Psoas muscle (tissue), 7 donors: ENCODE measurements at regions not wholly inside any gene's neighbourhood (a gene's known extent, or its start where the extent isn't known, plus 50 kb on each side); places are given as distances from the start of the nearest gene placed in this dataset.
A peak's percentile ranks its signal among the peaks of the same experiment; 100 is the strongest.

Experiments used
- ATAC-seq, 4 donors: fragments of 200-7000 bp; cut with Tn5 transposase; one replicate each; pipeline ENCODE4 v1.9.1; 2020; ENCODE audit warnings: moderate library complexity in 3 of 4, mild to moderate bottlenecking in 2 of 4
- DNase-seq, 2 donors: peaks; one replicate each; pipeline ENCODE4 v3.0.0-alpha.2; 2020
- H3K27ac ChIP-seq: fragments of 200-600 bp; one replicate; pipeline ENCODE4 v1.8.0; 2022
- H3K27me3 ChIP-seq, 3 donors: fragments of 200-600 bp in 1 of 3; one replicate each; pipeline versions ENCODE4 v1.6.1 to v1.8.0; 2013 to 2022; ENCODE audit warnings: low read length in 2 of 3, mild to moderate bottlenecking in 2 of 3, moderate library complexity in 1 of 3; ENCODE audit not compliant: insufficient read depth in 3 of 3
- H3K36me3 ChIP-seq, 2 donors: fragments of 200-600 bp in 1 of 2; one replicate each; pipeline versions ENCODE4 v1.6.1 to v1.8.0; 2013 to 2022; ENCODE audit warnings: low read depth in 1 of 2, mild to moderate bottlenecking in 1 of 2, moderate library complexity in 1 of 2; ENCODE audit not compliant: insufficient read depth in 1 of 2
- H3K4me1 ChIP-seq: fragments of 200-600 bp; one replicate; pipeline ENCODE4 v1.8.0; 2022
- H3K4me3 ChIP-seq: fragments of 200-600 bp; one replicate; pipeline ENCODE4 v1.8.0; 2022; ENCODE audit warnings: mild to moderate bottlenecking
- H3K9me3 ChIP-seq: fragments of 200-600 bp; one replicate; pipeline ENCODE4 v1.8.0; 2022
- CTCF ChIP-seq: fragments of 200-600 bp; IDR thresholded peaks from one replicate; pipeline ENCODE4 v1.8.0; 2022; ENCODE audit warnings: antibody characterized with exemption
- WGBS, 3 donors: extraction: QIAGEN DNeasy Blood & Tissue Kit; methylation state at CpG; one replicate each; pipeline versions ENCODE4 v1.1.6 to v1.1.7; 2013; 5-methylcytosine and 5-hydroxymethylcytosine counted together
- intact Hi-C, 2 donors: fragments of 100-400 bp; cut with DNase I; formaldehyde crosslinking; loops; one replicate each; pipeline versions ENCODE4 v1.11.0 to v1.14.2; 2022
- donor health status: healthy with polysubstance abuse.
- donor health status: DM: no; HTN: no; CAD: no; lungs with moderate emphysema.
- donor health status: Bipolar disorder and iron deficiency.
- donor health status: healthy.
- donor health status: DM: yes; HTN: yes; CAD: no.
- donor health status: DM: no; HTN: no; CAD: no.
- donor health status: DM: yes; HTN: yes; CAD: no.

- H3K27ac ChIP-seq = no peak overlapping the region
- DNase-seq (no peak), ATAC-seq (no peak)
- H3K36me3 ChIP-seq = no peaks in the 10 kb centered on the region
- no peak overlapping the region for H3K4me3 ChIP-seq
- H3K27me3 ChIP-seq = no peaks in the 10 kb centered on the region
- intact Hi-C loops = loop anchor here (10.0 kb wide), 2 partner anchors 968 to 1018 kb away; no protein-coding TSS in a partner anchor
- WGBS, 3 donors = 53 to 67% (median 55%) methylated on average over 2 of the region's 2 CpGs
- TF ChIP-seq CTCF = peak; percentile 18
- no peaks in the 10 kb centered on the region for H3K9me3 ChIP-seq
- H3K4me1 ChIP-seq = peaks cover 9% of the 10 kb centered on the region
These were observed 291.8 kb upstream of the DAB2 start for GRCh38 chr5:39716532-39717028.

GRCh38 chr5:39714036-39714698, 289.4 kb upstream of the DAB2 start:
- H3K27me3 ChIP-seq = no peaks in the 10 kb centered on the region
- H3K27ac ChIP-seq = peak overlapping the region; percentile 65
- TF ChIP-seq CTCF = peak; percentile 68
- ATAC-seq (peak in 3 of 4 donors; percentile 69 to 83 (median 74)), DNase-seq (no peak)
- WGBS, 3 donors = 10 to 16% (median 14%) methylated on average over 2 of the region's 2 CpGs
- peaks cover 9% of the 10 kb centered on the region for H3K4me1 ChIP-seq
- intact Hi-C loops = loop anchor here (5.0 to 10.0 kb wide), 3 partner anchors 971 to 1021 kb away; no protein-coding TSS in a partner anchor
- no peaks in the 10 kb centered on the region for H3K36me3 ChIP-seq
- H3K9me3 ChIP-seq = no peaks in the 10 kb centered on the region
- no peak overlapping the region for H3K4me3 ChIP-seq

- no peak for TF ChIP-seq CTCF
- Histone ChIP-seq H3K4me1 (peaks cover 16% of the 10 kb centered on the region), H3K36me3 (no peaks in the 10 kb centered on the region), H3K27ac (peak overlapping the region; percentile 65), H3K9me3 (no peaks in the 10 kb centered on the region), H3K4me3 (no peak overlapping the region), H3K27me3 (no peaks in the 10 kb centered on the region)
- WGBS, 3 donors = 6 to 24% (median 21%) methylated on average over 2 of the region's 2 CpGs
- DNase-seq (no peak), ATAC-seq (peak; percentile 68 to 78 (median 74))
- intact Hi-C loops = loop anchor here (5.0 to 10.0 kb wide), 3 partner anchors 971 to 1021 kb away; no protein-coding TSS in a partner anchor
These were observed 288.6 kb upstream of the DAB2 start for GRCh38 chr5:39713250-39713916.

- peaks cover 16% of the 10 kb centered on the region for H3K4me1 ChIP-seq
- peak overlapping the region; percentile 65 for H3K27ac ChIP-seq
- ATAC-seq = no peak
- no peaks in the 10 kb centered on the region for H3K27me3 ChIP-seq
- no peaks in the 10 kb centered on the region for H3K9me3 ChIP-seq
- H3K4me3 ChIP-seq = no peak overlapping the region
- WGBS, 3 donors = 94 to 96% (median 95%) methylated on average over 5 of the region's 5 CpGs
- no peaks in the 10 kb centered on the region for H3K36me3 ChIP-seq
- no peak for DNase-seq
- TF ChIP-seq CTCF = no peak
- intact Hi-C loops = loop anchor here (5.0 to 10.0 kb wide), 3 partner anchors 972 to 1022 kb away; no protein-coding TSS in a partner anchor
These were observed 287.8 kb upstream of the DAB2 start for GRCh38 chr5:39712316-39713249.
